CD4-positive, alpha-beta T cell treated with Interleukin-17A for 4 hours (primary cell): ENCODE measurements at regions not wholly inside any gene's neighbourhood (a gene's known extent, or its start where the extent isn't known, plus 50 kb on each side); places are given as distances from the start of the nearest gene placed in this dataset.
A peak's percentile ranks its signal among the peaks of the same experiment; 100 is the strongest.
"Not testable (repeated sequence)": the region's sequence is repeated elsewhere in the genome, so short reads cannot be mapped to it uniquely, and the experiment has no call there.

Experiments
- DNase-seq: peaks from one replicate; pipeline ENCODE4 v3.0.0-alpha.2; 2020; ENCODE audit warnings: mixed read lengths

- no peak for DNase-seq
Measured at GRCh38 chr17:83192161-83192788, 112.9 kb downstream of the METRNL start.

GRCh38 chr17:83192789-83193335 lies 113.5 kb downstream of the METRNL start:
- not testable (repeated sequence) for DNase-seq

- DNase-seq, result no peak
Measured at GRCh38 chr17:83193336-83194185, 114.2 kb downstream of the METRNL start.

- no peak for DNase-seq
Measured at GRCh38 chr17:83194186-83194561, 114.8 kb downstream of the METRNL start.

- DNase-seq, result no peak
Measured at GRCh38 chr17:83194761-83195329, 115.4 kb downstream of the METRNL start.

- DNase-seq, result no peak
Measured at GRCh38 chr17:83195330-83196023, 116.1 kb downstream of the METRNL start.

GRCh38 chr17:83196024-83196365 lies 116.6 kb downstream of the METRNL start:
- DNase-seq, result no peak

GRCh38 chr17:83196366-83196765 lies 117.0 kb downstream of the METRNL start:
- no peak for DNase-seq

- DNase-seq, result no peak
Measured at GRCh38 chr17:83196973-83197880, 117.8 kb downstream of the METRNL start.

GRCh38 chr17:83198366-83199341 lies 119.2 kb downstream of the METRNL start:
- DNase-seq, result no peak

- peak; percentile 45 for DNase-seq
Measured at GRCh38 chr17:83199500-83200201, 120.2 kb downstream of the METRNL start.

GRCh38 chr17:83200231-83200699 lies 120.9 kb downstream of the METRNL start:
- DNase-seq, result peak; percentile 40

GRCh38 chr17:83200751-83201150 lies 121.3 kb downstream of the METRNL start:
- DNase-seq, result no peak

- no peak for DNase-seq
Measured at GRCh38 chr17:83201206-83202001, 122.0 kb downstream of the METRNL start.

- DNase-seq, result no peak
Measured at GRCh38 chr17:83202002-83203000, 122.9 kb downstream of the METRNL start.

GRCh38 chr17:83203073-83203471 lies 123.7 kb downstream of the METRNL start:
- DNase-seq, result no peak

- no peak for DNase-seq
Measured at GRCh38 chr17:83203472-83204221, 124.2 kb downstream of the METRNL start.
